ENCODE measurements at regions not wholly inside any gene's neighbourhood (a gene's known extent, or its start where the extent isn't known, plus 50 kb on each side); places are given as distances from the start of the nearest gene placed in this dataset.

DNA sequence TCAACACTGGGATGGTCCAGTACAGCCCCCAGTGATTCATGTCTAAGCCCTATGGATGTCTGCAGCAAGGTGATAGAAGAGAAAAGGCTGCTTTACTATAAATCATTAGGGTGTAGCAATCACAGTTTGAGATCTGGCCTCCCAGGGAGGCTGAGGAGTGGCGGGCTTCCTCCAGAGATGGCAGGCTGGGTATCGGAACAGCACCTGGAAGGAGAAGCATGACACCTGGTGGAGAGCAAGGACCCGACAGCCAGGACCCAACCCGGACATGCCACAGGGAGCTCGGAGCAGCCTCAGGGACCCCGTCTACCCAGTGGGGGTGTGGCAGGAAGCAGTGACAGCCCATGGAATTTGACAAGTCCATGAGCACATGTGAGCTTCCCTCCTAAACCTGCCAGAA is 114.8 kb upstream of the CD93 start:
- intact Hi-C loops (cut with DNase I) = loop anchor here (5.0 to 10.0 kb wide), 3 partner anchors 49 to 146 kb away; partner anchors contain the start of gene CD93
- no peak for DNase-seq (ENCODE audit: missing footprints)

DNA sequence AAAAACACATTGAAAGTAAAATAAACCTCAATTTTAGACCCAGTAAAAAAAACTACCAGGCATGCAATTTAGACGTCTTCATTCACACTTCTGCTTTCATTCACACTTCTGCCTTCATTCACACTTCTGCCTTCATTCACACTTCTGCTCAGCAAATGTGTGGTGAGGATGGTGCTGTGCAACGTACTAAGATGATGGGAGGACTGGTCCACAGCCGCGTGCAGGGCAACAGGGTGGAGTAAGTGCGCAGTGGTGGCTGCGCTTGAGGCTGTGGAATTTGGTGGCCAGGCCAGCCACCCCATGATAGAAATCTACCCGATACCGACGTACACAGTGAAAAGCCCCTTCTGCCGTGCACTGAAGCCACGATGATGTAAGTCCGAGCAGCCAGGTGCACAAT is 114.3 kb upstream of the CD93 start:
- ATAC-seq = no peak
- intact Hi-C loops (cut with DNase I) = loop anchor here (5.0 to 10.0 kb wide), 3 partner anchors 48 to 146 kb away; partner anchors contain the start of gene CD93
- DNase-seq (ENCODE audit: missing footprints) = no peak

More for the DNA sequence above, 114.8 kb upstream of the CD93 start:
- ATAC-seq = peak; percentile 20

DNA sequence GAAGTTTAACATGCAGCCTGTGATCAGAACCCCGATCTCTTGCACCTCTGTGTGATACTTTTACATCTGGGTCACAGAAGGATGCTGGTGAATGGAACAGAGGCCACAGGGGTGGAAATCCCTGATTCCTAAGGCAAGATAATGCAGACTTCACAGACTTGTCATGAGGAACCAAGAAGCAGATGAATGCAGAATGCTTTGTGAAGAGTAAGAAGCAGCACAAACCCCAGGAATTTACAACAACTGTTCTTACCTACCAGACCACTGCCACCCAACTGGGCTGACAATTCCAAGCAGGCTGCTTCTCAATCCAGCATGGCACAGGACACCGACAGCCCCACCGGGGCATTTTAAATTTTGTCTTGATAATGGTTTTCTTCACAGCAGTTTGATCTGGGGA is 113.2 kb upstream of the CD93 start:
- ATAC-seq = no peak
- no peak for DNase-seq (ENCODE audit: missing footprints)
- intact Hi-C loops (cut with DNase I) = no loop called here

DNA sequence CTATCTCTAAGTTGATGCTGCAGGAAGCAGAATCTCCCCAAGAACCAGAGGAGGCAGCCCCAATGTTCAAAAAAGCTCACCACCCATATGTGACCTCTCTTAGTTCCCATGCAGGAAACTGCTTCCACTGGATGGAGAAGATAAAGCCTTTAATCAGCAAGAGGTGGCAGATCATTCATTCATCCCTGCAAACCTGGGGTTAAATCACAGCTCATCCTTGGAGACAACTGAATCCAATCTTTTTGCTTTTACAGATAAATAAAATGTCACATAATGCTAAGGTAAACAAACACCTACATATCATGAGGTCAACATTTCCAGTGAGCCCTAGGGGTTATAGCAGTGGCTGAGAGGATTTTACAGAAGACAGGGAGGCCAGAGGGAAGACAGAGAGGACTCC is 112.7 kb upstream of the CD93 start:
- no peak for ATAC-seq
- no peak for DNase-seq (ENCODE audit: missing footprints)
- intact Hi-C loops (cut with DNase I) = no loop called here

DNA sequence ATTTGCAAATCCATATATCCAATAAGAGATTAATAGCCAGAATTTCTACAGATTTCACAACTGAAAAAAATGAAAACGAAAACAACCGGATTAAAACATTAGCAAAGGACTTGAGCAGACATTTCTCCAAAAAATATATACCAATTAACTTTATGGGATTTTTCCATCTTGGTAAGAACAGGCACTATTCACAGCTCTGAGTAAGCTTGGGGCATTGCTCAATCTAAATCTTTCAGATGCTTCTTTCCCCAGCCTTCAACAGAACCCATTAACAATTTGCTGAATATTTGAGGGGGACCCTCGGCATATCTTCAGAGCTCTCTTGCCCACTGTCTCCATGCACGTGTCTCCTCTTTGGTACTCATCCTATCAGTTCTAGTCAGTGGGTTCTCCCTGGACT is 111.7 kb upstream of the CD93 start:
- intact Hi-C loops (cut with DNase I) = no loop called here
- DNase-seq (ENCODE audit: missing footprints) (no peak), ATAC-seq (no peak)

DNA sequence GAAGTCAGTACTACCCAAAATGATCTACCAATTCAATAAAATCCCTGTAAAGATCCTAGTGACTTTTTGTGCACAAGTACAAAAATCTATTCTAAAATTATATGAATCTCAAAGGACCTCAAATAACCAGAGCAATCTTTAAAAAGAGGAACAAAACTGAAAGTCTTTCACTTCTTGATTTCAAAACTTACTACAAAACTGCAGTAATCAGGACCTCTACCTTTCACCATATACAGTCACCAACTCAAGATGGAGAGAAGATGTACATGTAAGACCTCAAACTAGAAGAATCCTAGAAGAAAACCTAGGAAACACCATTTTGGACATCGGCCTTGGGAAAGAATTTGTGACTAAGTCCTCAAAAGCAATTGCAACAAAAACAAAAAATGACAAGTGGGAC is 109.5 kb upstream of the CD93 start:
- DNase-seq (ENCODE audit: missing footprints) (no peak), ATAC-seq (no peak)
- intact Hi-C loops (cut with DNase I) = no loop called here

DNA sequence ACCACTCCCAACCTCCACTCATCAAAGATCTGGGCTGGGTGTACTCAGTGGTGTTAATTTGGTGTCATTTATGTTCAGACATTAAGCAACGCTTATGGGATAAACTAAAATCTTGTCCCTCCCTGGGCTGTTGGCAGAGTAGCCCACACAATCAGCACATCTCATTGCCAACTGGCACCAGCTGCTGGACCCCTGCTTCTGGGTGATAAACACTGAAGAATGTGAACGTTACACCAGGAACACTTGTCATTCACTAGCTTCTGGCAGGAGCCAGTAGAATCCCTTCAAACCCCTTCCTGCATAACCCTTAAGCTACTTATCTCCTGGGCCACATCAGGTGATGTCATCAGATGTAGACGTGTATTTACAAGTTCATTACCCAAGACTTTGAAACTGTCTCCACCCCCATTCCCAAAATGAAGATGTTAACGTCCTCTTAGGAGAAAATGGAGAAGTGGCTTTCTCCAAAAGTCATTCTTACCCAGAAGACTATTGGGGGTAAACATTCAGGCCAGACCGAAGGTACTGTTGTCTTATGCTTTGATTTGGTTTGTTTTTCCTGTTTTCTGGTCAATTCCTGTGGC is 107.8 kb upstream of the CD93 start:
- ATAC-seq (no peak), DNase-seq (ENCODE audit: missing footprints) (no peak)
- intact Hi-C loops (cut with DNase I) = no loop called here

DNA sequence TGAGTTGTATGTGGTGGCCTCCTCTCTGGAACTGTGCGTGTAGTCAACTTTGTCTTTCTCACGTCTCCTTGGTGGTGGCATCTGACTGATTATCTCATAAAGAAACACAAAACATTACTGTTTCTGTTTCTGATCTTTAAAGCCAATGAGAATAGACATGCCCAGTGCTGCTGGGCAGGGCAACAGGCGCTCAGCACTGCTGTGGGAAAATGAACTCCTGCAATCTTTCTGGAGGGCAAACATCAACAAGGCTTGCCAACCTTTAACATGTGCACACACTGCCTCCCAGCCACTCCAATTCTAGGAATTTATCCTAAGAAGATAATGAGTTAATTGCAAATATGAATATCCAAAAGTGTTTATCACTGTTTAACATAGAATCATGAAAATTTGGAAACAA is 106.3 kb upstream of the CD93 start:
- DNase-seq (ENCODE audit: missing footprints) (no peak), ATAC-seq (no peak)
- intact Hi-C loops (cut with DNase I) = no loop called here

DNA sequence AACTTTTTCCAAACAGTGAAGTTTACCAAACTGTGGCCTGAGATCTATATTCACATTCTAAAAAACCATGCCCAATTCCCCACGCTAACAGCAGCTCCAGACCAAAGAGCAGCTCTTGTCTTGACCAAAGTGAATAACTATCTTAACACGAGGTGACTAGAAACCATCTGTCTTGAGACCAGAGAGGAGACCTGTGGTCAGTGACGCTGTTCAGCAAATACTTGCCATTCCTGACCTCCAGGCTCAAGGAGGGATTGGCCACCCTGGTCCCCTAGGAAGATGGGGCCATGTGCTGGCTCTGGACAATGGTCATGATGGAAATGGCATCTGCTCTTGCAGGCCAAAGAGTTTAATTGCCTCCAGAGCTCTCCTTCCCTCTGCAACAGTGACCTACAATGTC is 104.4 kb upstream of the CD93 start:
- DNase-seq (ENCODE audit: missing footprints) (no peak), ATAC-seq (no peak)
- intact Hi-C loops (cut with DNase I) = no loop called here

DNA sequence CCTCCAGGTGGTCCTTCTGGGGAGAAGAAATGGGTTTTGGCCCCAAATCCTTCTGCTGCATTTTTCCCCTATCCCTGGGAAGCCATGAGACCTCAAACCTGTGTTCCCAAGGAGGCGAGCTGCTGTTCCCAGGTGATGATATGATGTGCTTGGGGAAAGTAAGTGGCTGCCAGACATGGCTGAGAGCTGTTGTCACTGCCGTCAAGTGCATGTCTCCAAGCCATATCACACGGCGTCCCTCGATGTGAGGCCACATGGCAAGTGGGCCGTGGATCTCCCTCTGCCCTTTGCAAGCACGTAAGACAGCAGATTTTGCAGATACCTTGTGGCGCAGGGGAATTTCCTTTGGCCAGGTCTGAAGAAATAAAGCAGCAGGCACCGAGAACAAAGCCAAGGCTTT is 103.7 kb upstream of the CD93 start:
- intact Hi-C loops (cut with DNase I) = no loop called here
- ATAC-seq (peak; percentile 63), DNase-seq (ENCODE audit: missing footprints) (no peak)

DNA sequence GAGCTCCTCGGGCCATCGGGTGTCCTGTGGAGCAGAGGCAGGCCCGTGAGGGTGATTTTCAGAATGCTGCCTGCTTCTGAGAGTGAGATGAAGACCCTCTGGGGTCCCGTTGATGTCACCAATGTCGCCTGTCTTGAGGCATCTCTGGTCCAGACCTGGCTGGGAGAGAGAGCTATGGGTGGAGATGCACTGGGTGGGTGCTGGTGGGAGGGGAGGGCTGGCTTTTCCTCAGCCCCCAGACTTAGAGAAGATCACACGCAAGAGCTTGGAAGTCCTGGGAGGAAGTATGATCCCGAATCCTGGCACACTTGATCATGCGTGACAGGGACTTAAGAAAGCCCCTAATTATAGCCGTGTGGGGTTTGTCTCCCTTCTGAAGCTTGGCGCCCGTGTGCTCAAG is 103.2 kb upstream of the CD93 start:
- intact Hi-C loops (cut with DNase I) = no loop called here
- ATAC-seq (no peak), DNase-seq (ENCODE audit: missing footprints) (no peak)

DNA sequence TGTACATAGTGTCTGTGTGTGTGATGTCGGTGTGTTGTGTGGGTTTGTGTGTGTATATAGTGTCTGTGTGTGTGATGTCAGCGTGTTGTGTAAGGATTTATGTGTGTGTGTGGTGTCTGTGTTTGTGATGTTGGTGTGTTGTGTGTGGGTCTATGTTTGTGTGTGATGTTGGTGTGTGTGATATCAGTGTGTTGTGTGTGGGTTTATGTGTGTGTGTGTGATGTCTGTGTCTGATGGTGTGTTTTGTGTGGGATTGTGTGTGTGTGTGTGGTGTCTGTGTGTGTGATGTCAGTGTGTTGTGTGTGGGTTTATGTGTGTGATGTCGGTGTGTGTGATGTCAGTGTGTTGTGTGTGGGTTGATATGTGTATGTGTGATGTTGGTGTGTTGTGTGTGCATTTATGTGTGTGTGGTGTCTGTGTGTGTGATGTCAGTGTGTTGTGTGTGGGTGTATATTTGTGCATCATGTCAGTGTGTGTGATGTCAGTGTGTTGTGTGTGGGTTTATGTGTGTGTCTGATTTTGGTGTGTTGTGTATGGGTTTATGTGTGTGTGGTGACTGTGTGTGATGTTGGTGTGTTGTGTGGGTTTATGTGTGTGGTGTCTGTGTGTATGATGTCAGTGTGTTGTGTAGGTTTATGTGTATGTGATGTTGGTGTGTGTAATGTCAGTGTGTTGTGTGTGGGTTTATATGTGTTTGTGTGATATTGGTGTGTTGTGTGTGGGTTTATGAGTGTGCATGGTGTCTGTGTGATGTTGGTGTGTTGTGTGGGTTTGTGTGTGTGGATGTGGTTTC is 102.4 kb upstream of the CD93 start:
- no peak for DNase-seq (ENCODE audit: missing footprints)
- intact Hi-C loops (cut with DNase I) = no loop called here
- no peak for ATAC-seq

DNA sequence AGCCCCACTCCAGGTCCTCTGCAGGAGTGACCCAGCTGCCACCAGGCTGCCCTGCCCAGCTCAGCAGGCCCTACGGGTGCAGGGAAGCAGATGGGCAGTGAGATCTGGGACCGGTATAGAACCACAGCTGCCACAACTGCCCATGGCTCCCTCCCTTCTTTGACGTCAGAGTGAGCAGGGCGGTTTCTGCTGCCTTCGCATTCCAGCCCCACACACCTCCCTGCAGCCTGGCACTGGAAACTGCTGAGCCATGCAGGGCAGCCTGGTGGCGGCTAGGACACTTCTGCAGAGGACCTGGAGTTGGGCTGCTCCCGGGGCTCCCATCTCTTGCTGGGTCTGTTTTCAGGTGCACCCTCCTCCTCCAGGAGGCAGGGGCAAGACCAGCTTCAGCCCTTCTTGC is 101.6 kb upstream of the CD93 start:
- intact Hi-C loops (cut with DNase I) = no loop called here
- peak; percentile 70 for DNase-seq (ENCODE audit: missing footprints)
- ATAC-seq = peak; percentile 83

DNA sequence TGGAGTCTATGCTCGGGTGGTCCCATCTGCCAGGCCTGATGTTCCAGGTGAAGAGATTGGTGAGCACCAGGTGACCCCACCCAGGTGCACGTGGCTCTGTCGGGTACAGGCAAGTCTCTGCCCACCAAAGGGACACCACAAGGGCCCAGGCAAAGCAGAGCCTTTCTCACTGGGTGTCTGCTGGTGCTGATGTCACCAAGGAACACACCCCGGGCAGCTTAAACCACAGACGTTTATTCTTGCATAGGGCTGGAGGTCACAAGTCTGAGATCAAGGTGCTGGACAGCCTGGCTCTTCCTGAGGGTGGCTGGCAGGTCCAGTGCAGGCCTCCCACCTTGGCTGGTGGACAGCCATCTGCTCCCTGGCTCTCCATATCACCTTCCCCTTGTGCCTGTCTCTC is 100.7 kb upstream of the CD93 start:
- ATAC-seq = no peak
- intact Hi-C loops (cut with DNase I) = no loop called here

DNA sequence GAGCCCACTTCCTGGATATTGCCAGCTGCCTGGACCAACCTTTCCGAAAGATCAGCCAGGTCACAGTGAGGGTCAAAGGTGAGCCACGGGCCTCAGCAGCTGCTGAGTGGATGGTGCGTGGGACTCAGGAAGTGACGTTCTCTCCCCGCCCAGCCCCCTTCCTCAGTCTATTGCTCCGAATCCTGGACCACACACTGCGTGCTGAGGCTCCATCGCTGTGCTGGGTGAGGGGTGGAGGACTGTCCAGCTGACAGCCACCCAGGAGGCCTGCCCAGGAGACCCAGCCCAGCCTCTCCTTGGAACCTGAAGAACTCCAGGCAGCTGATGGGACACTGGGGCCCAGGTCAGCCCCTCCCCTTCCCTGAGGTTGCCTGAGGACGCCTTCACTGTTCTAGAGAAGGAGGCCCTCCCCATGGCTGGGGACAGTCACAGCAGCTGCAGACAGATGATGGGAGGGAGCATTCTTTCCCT is 94.4 kb upstream of the CD93 start:
- ATAC-seq = peak; percentile 90
- DNase-seq (ENCODE audit: missing footprints) = peak; percentile 68
- intact Hi-C loops (cut with DNase I) = loop anchor here (5.0 kb wide), 1 partner anchor 108 kb away; no protein-coding TSS in a partner anchor

More for the DNA sequence above, 100.7 kb upstream of the CD93 start:
- DNase-seq (ENCODE audit: missing footprints) = no peak

DNA sequence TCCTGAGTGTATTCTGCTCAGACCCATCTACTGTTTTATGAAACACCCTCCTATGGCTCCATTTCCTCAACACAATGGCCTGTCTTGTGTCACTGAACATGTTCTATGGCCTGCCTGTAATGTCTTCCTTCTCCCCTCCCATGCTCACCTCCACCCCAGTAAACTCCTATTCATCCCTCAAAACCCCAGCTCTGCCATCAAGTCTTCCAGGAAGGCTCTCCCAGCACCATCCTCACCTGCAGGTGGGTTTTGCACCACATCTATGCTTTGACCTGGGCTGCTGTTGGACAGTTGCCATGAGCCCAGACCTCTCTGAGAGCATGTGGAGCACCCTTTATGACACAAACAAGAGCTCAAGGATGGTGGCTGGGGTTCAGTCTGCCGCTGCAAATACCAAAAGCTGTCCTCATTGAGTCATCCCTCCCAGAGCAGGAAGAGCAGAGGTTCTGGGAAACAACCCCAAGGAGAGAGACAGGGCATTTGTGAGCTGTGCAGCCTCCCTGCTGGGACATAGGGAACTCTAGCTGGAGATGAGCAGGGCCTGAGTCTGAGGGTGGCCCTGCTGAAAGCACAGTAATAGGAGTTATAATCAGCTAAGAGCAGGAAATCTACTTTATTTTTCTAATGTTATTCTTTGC is 93.8 kb upstream of the CD93 start:
- no peak for DNase-seq (ENCODE audit: missing footprints)
- intact Hi-C loops (cut with DNase I) = loop anchor here (5.0 kb wide), 1 partner anchor 108 kb away; no protein-coding TSS in a partner anchor
- ATAC-seq = peak; percentile 66

DNA sequence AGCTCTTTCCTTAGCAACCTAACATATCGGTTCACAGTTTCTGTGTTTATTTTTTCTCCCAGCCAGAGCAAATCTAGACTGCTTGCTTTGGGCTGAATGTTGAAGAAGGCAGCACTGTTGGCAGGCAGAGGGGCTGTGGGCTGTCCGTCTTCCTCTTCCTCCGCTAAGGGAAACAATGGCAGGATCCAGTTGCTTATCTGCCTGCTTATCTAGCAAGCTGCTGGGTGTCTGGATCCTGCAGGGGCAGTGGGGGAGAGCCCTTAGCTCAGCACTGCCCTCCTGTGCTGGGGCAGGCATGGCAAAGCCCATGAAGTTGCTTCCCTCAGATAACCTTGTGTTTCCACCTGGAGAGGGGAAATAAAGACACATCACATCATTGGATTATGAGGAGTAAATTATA is 92.7 kb upstream of the CD93 start:
- DNase-seq (ENCODE audit: missing footprints) (no peak), ATAC-seq (peak; percentile 34)

DNA sequence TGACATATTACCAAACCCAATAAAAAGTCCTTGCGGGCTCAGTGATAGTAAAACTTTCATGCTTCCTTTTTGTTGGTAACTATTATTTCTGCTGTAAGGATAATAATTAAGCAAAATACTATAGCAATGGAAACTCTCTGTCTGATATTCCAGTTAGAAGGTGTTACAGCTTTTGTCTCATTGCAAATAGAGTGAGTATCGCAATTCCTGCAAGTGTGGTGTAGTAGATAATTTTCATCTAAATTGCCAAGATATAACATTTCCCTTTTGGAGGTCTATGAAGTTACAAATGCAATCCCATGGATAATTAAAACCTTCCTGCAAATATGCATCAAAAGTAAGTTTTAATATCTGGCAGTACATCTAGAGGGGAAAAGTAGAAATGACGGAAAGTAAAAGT is 88.7 kb upstream of the CD93 start:
- DNase-seq (ENCODE audit: missing footprints) (no peak), ATAC-seq (no peak)
- intact Hi-C loops (cut with DNase I) = no loop called here

More for the DNA sequence above, 92.7 kb upstream of the CD93 start:
- intact Hi-C loops (cut with DNase I) = no loop called here

DNA sequence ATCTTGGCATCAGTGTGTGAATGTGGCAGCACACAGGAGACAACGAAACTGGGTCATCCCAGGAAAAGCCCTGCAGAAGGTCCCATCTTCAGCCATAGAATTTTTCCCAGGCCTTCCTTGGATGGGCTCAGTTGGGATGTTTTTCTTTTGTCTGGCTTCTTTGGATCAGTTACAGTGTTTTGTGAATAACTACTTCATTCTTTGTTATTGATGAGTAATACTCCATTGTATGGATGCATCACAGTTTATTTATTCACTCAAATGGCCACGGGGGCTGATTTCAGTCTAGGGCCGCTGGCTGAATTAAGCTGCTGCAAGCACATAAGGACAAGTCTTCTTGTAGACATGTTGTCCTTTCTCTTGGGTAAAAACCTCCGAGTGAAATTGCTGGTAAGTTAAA is 81.3 kb upstream of the CD93 start:
- no peak for ATAC-seq
- intact Hi-C loops (cut with DNase I) = no loop called here
- DNase-seq (ENCODE audit: missing footprints) = no peak

DNA sequence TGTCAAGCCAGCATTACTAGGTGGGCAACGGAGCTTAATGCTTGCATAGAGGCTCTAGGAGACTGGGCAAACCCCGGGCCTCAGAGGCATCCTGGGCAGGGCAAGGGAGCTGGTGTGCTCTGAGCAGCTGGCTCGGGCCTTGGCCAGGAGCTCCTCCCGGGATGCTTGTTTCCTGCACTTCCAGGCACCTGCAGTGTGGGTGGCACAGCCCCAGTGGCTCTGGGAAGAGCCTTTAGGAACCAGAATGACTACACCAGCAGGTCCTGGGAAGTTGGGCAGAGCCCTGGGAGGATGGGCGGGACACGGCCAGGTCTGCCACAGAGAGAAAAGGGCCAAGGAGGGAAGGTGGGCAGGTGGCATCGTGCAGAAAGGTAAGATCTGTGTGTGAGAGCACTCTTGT is 80.4 kb upstream of the CD93 start:
- no peak for ATAC-seq
- intact Hi-C loops (cut with DNase I) = no loop called here
- no peak for DNase-seq (ENCODE audit: missing footprints)
